ENCODE measurements at regions not wholly inside any gene's neighbourhood (a gene's known extent, or its start where the extent isn't known, plus 50 kb on each side); places are given as distances from the start of the nearest gene placed in this dataset.

DNA sequence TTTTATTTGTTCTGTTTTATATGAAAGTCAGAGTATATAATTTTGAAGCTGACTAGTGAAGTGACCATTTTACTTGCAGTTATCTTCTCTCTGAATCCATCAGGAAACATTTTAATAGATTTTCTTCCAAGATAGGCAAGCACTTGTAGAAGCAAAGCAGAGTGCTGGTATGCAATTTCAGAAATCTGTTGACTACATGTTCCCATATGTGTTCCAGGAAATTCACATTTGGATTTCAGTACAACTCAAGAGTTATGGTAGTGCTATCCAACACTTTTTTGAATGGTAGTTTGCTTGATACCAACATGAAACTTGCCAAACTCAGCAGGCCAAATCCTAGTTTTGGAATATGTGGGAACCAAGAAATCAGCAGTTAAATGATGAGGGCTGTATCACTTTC, 94.0 kb downstream of the CENPW start:
- Histone ChIP-seq H3K56ac (ENCODE audit: insufficient read length, low read depth, low read length) (no peak overlapping the region), H2BK120ac (ENCODE audit: low read depth, low read length, poor library complexity, severe bottlenecking) (no peak overlapping the region), H3K18ac (ENCODE audit: insufficient read length, low read depth, low read length) (no peak overlapping the region), H3K4ac (ENCODE audit: low read depth, low read length) (no peak overlapping the region), H2AFZ (ENCODE audit: low read length) (no peak overlapping the region), H3K4me1 (ENCODE audit: insufficient read depth, low read length) (peaks cover 3% of the 10 kb centered on the region; the same call in 1 of the 2 replicates), H3K23me2 (ENCODE audit: insufficient read length, low read depth, low read length, poor library complexity, severe bottlenecking) (no peaks in the 10 kb centered on the region), H3K4me2 (ENCODE audit: insufficient read depth, insufficient read length, low read length) (no peak overlapping the region), H4K8ac (replicated peaks; ENCODE audit: insufficient read length, low read depth, low read length) (no peak overlapping the region), H2BK5ac (ENCODE audit: insufficient read length, low read length) (no peak overlapping the region), H3K23ac (ENCODE audit: insufficient read length, low read depth, low read length) (no peak overlapping the region), H3T11ph (ENCODE audit: low read length) (no peak overlapping the region), H4K5ac (ENCODE audit: insufficient read length, low read depth, low read length) (no peak overlapping the region), H4K91ac (ENCODE audit: insufficient read length, low read depth, low read length) (no peak overlapping the region), H3K27me3 (ENCODE audit: insufficient read depth, low read length) (no peaks in the 10 kb centered on the region), H2AK5ac (ENCODE audit: insufficient read length, low read length) (no peak overlapping the region), H3K9me3 (ENCODE audit: control insufficient read depth, low read depth, low read length) (no peaks in the 10 kb centered on the region), H3K14ac (ENCODE audit: insufficient read depth, low read length) (no peak overlapping the region), H3K9ac (ENCODE audit: extremely low read depth, insufficient read length, low read length) (no peak overlapping the region), H2BK15ac (ENCODE audit: low read depth, low read length) (no peak overlapping the region), H3K79me2 (ENCODE audit: insufficient read depth, low read length) (no peaks in the 10 kb centered on the region), H2BK20ac (ENCODE audit: low read depth, low read length, poor library complexity, severe bottlenecking) (no peak overlapping the region), H4K20me1 (ENCODE audit: control insufficient read depth, insufficient read depth, insufficient read length) (no peaks in the 10 kb centered on the region), H3K79me1 (ENCODE audit: insufficient read depth, low read depth, low read length, poor library complexity, severe bottlenecking) (no peaks in the 10 kb centered on the region), H2BK12ac (ENCODE audit: insufficient read length, low read depth, low read length) (no peak overlapping the region), H3K27ac (ENCODE audit: insufficient read length, low read depth, low read length) (no peak overlapping the region)
- Mint-ChIP-seq H3K9me3 (no peaks in the 10 kb centered on the region), H3K27me3 (ENCODE audit: low read depth) (no peaks in the 10 kb centered on the region), H3K4me3 (no peak overlapping the region), H3K4me1 (peaks cover 4% of the 10 kb centered on the region in 2 experiments; a peak in 3 of 4 replicates), H3K36me3 (ENCODE audit: insufficient read depth in 1 of 3, low read depth in 3 of 3) (no peaks in the 10 kb centered on the region), H3K27ac (no peak overlapping the region)
- TF ChIP-seq, protein P1, sequence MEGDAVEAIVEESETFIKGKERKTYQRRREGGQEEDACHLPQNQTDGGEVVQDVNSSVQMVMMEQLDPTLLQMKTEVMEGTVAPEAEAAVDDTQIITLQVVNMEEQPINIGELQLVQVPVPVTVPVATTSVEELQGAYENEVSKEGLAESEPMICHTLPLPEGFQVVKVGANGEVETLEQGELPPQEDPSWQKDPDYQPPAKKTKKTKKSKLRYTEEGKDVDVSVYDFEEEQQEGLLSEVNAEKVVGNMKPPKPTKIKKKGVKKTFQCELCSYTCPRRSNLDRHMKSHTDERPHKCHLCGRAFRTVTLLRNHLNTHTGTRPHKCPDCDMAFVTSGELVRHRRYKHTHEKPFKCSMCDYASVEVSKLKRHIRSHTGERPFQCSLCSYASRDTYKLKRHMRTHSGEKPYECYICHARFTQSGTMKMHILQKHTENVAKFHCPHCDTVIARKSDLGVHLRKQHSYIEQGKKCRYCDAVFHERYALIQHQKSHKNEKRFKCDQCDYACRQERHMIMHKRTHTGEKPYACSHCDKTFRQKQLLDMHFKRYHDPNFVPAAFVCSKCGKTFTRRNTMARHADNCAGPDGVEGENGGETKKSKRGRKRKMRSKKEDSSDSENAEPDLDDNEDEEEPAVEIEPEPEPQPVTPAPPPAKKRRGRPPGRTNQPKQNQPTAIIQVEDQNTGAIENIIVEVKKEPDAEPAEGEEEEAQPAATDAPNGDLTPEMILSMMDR (conservative IDR thresholded peaks at IDR 0.05) = no peak
- no peak for DNase-seq

All from H9 (cell line).